Thyroid gland (tissue), 4 donors: ENCODE measurements at regions not wholly inside any gene's neighbourhood (a gene's known extent, or its start where the extent isn't known, plus 50 kb on each side); places are given as distances from the start of the nearest gene placed in this dataset.

ENCODE experiments used
- DNase-seq, 2 donors: peaks; one replicate each; pipeline ENCODE4 v3.0.0-alpha.2; 2019
- H3K27ac ChIP-seq, 3 donors: fragments of 200-600 bp; sonication (generic); 1 replicate in 2 of 3; 2 replicates in 1 of 3; pipeline ENCODE4 v1.5.1; 2016 to 2019; ENCODE audit warnings: mild to moderate bottlenecking in 1 of 3, moderate library complexity in 1 of 3
- H3K27me3 ChIP-seq: fragments of 200-600 bp; sonication (generic); one replicate; pipeline ENCODE4 v1.5.1; 2019
- H3K36me3 ChIP-seq, 2 donors: fragments of 200-600 bp; sonication (generic); one replicate each; pipeline ENCODE4 v1.5.1; 2016 to 2019
- H3K4me1 ChIP-seq, 2 donors: fragments of 200-600 bp; sonication (generic); one replicate each; pipeline ENCODE4 v1.5.1; 2017 to 2019
- H3K4me3 ChIP-seq, 3 donors: fragments of 200-600 bp; sonication (generic); replicated peaks in 1 of 3; 1 replicate in 2 of 3; 2 replicates in 1 of 3; pipeline ENCODE4 v1.5.1; 2016; ENCODE audit warnings: mild to moderate bottlenecking in 1 of 3
- H3K9me3 ChIP-seq: fragments of 200-600 bp; sonication (generic); one replicate; pipeline ENCODE4 v1.5.1; 2017
- POLR2A ChIP-seq, 2 donors: fragments of 450-650 bp; IDR thresholded peaks; one replicate each; pipeline ENCODE4 v1.6.1; 2017; ENCODE audit warnings: antibody characterized with exemption in 2 of 2, mild to moderate bottlenecking in 2 of 2, moderate library complexity in 1 of 2
- WGBS, 2 donors: methylation state at CpG; one replicate each; pipeline ENCODE4 v1.1.5; 2017; 5-methylcytosine and 5-hydroxymethylcytosine counted together
- intact Hi-C: fragments of 100-400 bp; cut with DNase I; formaldehyde crosslinking; loops from one replicate; pipeline ENCODE4 v1.15.1; 2023
- TF ChIP-seq, protein P1 (sequence below), 6 experiments: fragments of 200-600 bp in 3 of 6; fragments of 450-650 bp in 3 of 6; sonication (generic) in 3 of 6; IDR thresholded peaks; one replicate each; pipeline ENCODE4 v1.5.1; 2016 to 2019; ENCODE audit warnings: antibody characterized with exemption in 6 of 6, mild to moderate bottlenecking in 2 of 6, inconsistent platforms in 1 of 6, moderate library complexity in 1 of 6

DNA sequence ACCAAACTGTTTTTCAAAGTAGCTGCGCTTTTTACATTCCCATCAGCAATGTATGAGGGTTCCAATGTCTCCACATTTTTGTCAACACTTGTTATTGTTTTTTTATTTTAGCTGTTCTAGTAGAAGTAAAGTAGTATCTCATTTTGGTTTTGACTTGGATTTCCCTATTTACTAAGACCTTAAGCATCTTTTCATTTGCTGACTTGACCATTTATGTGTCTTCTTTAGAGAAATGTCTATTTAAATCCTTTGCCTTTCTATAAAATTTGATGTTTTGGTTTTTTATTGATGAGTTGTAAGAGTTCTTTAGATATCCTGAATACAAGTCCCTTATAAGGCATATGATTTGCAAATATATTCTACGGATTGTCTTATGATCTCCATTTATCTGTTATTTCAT is 110.6 kb downstream of the CD164 start:
- Histone ChIP-seq H3K36me3 (no peaks in the 10 kb centered on the region), H3K27me3 (no peaks in the 10 kb centered on the region), H3K27ac (no peak overlapping the region), H3K9me3 (no peaks in the 10 kb centered on the region), H3K4me1 (no peaks in the 10 kb centered on the region), H3K4me3 (no peak overlapping the region)
- DNase-seq: no peak
- TF ChIP-seq POLR2A (IDR thresholded peaks at IDR 0.05): no peak
- TF ChIP-seq, protein P1, sequence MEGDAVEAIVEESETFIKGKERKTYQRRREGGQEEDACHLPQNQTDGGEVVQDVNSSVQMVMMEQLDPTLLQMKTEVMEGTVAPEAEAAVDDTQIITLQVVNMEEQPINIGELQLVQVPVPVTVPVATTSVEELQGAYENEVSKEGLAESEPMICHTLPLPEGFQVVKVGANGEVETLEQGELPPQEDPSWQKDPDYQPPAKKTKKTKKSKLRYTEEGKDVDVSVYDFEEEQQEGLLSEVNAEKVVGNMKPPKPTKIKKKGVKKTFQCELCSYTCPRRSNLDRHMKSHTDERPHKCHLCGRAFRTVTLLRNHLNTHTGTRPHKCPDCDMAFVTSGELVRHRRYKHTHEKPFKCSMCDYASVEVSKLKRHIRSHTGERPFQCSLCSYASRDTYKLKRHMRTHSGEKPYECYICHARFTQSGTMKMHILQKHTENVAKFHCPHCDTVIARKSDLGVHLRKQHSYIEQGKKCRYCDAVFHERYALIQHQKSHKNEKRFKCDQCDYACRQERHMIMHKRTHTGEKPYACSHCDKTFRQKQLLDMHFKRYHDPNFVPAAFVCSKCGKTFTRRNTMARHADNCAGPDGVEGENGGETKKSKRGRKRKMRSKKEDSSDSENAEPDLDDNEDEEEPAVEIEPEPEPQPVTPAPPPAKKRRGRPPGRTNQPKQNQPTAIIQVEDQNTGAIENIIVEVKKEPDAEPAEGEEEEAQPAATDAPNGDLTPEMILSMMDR (IDR thresholded peaks at IDR 0.05): no peak
- WGBS, 2 donors: 48 to 69% methylated on average over 2 of the region's 2 CpGs
- intact Hi-C loops: no loop called here

DNA sequence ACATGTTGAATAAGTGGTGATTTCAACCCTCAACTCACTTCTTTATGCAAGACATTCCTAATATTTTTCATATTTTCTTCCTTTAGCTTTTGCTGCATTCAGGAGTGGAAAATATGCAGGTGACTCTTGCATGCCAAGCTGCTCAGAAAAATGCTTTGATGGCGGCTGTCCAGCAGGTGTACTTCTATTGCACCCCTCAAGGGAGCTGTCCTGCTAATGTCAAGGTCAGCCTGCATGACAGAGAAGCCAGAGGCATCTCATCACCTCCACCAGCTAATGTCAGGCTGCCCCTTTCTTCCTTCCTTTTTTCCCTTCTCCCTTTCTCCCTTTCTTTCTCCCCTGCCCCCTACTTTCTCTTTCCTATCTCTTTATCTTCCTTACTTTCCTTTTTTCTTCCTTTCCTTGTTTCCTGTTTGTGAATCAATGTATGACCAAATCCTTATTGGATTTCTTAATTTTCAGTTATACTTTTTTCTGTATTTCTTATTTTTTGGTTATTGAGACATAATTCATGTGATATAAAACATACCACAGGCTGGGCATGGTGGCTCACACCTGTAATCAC is 112.2 kb downstream of the CD164 start:
- Histone ChIP-seq H3K4me3 (no peak overlapping the region), H3K9me3 (no peaks in the 10 kb centered on the region), H3K27me3 (no peaks in the 10 kb centered on the region), H3K4me1 (no peaks in the 10 kb centered on the region), H3K27ac (no peak overlapping the region), H3K36me3 (no peaks in the 10 kb centered on the region)
- intact Hi-C loops: no loop called here
- WGBS, 2 donors: 43 to 64% methylated on average over 1 of the region's 1 CpG
- TF ChIP-seq, protein P1 (IDR thresholded peaks at IDR 0.05): peak in 1 of 6 experiments; percentile 4
- no peak for TF ChIP-seq POLR2A (IDR thresholded peaks at IDR 0.05)
- DNase-seq: peak; percentile 51 to 55

DNA sequence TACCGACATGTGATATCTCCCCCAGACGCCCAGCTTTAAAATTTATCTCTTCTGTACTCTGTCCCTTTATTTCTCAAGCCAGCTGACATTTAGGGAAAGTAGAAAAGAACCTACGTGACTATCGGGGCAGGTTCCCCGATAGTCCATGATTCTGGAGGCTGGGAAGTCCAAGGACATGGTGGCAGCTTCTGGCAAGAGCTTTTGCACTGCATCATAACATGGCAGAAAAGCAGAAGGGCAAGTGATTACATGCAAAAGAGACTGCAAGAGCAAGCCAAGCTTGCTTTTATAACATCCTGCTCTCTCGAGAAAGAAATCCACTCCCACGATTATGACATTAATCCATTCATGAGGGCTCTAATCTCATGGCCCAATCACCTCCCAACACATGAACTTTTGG is 113.2 kb downstream of the CD164 start:
- H3K27ac ChIP-seq: no peak overlapping the region
- intact Hi-C loops: no loop called here
- no peak for DNase-seq
- TF ChIP-seq, protein P1 (IDR thresholded peaks at IDR 0.05): no peak
- TF ChIP-seq POLR2A (IDR thresholded peaks at IDR 0.05): no peak
- WGBS, 2 donors: 83 to 90% methylated on average over 7 of the region's 7 CpGs
- H3K9me3 ChIP-seq: no peaks in the 10 kb centered on the region
- no peaks in the 10 kb centered on the region for H3K4me1 ChIP-seq
- no peaks in the 10 kb centered on the region for H3K27me3 ChIP-seq
- no peak overlapping the region for H3K4me3 ChIP-seq
- no peaks in the 10 kb centered on the region for H3K36me3 ChIP-seq

- no peak for TF ChIP-seq POLR2A (IDR thresholded peaks at IDR 0.05)
- TF ChIP-seq, protein P1 (IDR thresholded peaks at IDR 0.05): no peak
- no peaks in the 10 kb centered on the region for H3K27me3 ChIP-seq
- no peak overlapping the region for H3K4me3 ChIP-seq
- H3K36me3 ChIP-seq: no peaks in the 10 kb centered on the region
- no peak overlapping the region for H3K27ac ChIP-seq
- intact Hi-C loops: no loop called here
- H3K9me3 ChIP-seq: no peaks in the 10 kb centered on the region
- no peak for DNase-seq
- WGBS, 2 donors: 91 to 99% methylated on average over 3 of the region's 3 CpGs
- no peaks in the 10 kb centered on the region for H3K4me1 ChIP-seq
Measured at GRCh38 chr6:109265530-109265929, 116.7 kb downstream of the CD164 start.

DNA sequence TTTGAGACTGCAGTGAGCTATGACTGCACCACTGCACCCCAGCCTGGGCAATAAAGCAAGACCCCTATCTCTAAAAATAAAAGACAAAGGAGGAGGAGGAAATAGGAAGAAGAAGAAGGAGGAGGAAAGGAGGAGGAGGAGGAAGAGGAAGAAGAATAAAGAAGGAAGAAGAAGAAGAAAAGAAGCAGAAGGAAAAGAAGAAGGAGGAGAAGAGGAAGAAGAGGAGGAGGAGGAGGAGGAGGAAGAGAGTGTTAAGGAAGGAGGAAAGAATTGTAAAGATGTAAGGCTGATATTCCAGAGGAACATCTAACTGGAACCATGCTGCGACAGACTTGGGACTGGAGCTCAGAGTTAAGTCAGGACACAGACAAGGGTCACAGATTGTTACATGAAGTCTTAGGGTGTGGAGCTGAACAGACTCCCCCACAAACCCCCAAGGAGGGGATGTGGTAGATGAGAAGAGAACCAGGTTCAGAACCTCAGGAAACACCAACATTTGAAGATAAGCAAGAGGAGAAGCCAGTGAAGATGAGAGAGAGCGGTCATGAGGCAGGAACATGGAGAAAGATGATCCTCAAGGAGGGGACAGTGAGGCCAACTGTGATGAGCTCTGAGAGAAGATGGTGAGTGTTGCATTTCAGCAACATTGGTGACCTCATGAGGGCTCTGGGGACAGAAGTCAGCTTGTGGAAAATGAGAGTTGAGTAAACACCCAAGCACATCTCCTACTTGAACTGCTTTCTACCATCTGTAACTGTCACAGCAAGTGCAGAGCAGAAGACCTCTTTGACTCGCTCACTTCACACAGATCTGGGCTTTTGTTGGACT is 118.2 kb downstream of the CD164 start:
- Histone ChIP-seq H3K4me1 (no peaks in the 10 kb centered on the region), H3K27ac (no peak overlapping the region), H3K27me3 (no peaks in the 10 kb centered on the region), H3K9me3 (no peaks in the 10 kb centered on the region), H3K36me3 (no peaks in the 10 kb centered on the region), H3K4me3 (no peak overlapping the region)
- TF ChIP-seq, protein P1 (IDR thresholded peaks at IDR 0.05): no peak
- TF ChIP-seq POLR2A (IDR thresholded peaks at IDR 0.05): no peak
- no peak for DNase-seq
- 94 to 96% methylated on average over 3 of the region's 3 CpGs for WGBS, 2 donors
- intact Hi-C loops: no loop called here
